ENCODE measurements at regions not wholly inside any gene's neighbourhood (a gene's known extent, or its start where the extent isn't known, plus 50 kb on each side); places are given as distances from the start of the nearest gene placed in this dataset.

- H3K4me2 ChIP-seq (ENCODE audit: control insufficient read depth, extremely low read depth, insufficient read depth, low read depth, low read length) = no peak overlapping the region
- no peaks in the 10 kb centered on the region for H3K79me2 ChIP-seq (ENCODE audit: control insufficient read depth, insufficient read depth, low read length)
- H3K4me3 ChIP-seq (ENCODE audit: control insufficient read depth in 2 of 3, extremely low read depth in 1 of 3, insufficient read depth in 2 of 3, low read depth in 1 of 3, low read length in 3 of 3) = no peak overlapping the region
- dilution Hi-C loops (cut with MboI; ENCODE audit: extremely low pct_ligation_motif_present, low sequenced_read_pairs) = no loop called here
- FAIRE-seq (no peak), DNase-seq (ENCODE audit: low read depth, low spot score) (no peak)
- H3K27ac ChIP-seq (ENCODE audit: control insufficient read depth, insufficient read depth, low read length) = no peak overlapping the region
- H3K9ac ChIP-seq (ENCODE audit: control insufficient read depth, extremely low read depth, insufficient read depth, low read length) = no peak overlapping the region
- no peak for TF ChIP-seq EZH2 (IDR thresholded peaks at IDR 0.05; ENCODE audit: low read length)
- TF ChIP-seq, protein P1, sequence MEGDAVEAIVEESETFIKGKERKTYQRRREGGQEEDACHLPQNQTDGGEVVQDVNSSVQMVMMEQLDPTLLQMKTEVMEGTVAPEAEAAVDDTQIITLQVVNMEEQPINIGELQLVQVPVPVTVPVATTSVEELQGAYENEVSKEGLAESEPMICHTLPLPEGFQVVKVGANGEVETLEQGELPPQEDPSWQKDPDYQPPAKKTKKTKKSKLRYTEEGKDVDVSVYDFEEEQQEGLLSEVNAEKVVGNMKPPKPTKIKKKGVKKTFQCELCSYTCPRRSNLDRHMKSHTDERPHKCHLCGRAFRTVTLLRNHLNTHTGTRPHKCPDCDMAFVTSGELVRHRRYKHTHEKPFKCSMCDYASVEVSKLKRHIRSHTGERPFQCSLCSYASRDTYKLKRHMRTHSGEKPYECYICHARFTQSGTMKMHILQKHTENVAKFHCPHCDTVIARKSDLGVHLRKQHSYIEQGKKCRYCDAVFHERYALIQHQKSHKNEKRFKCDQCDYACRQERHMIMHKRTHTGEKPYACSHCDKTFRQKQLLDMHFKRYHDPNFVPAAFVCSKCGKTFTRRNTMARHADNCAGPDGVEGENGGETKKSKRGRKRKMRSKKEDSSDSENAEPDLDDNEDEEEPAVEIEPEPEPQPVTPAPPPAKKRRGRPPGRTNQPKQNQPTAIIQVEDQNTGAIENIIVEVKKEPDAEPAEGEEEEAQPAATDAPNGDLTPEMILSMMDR (optimal IDR thresholded peaks at IDR 0.05 in 1 of 3, IDR thresholded peaks at IDR 0.05 in 1 of 3, conservative IDR thresholded peaks at IDR 0.05 in 1 of 3; ENCODE audit: extremely low read depth in 1 of 3, insufficient read depth in 2 of 3, low read length in 3 of 3) = no peak
- H3K9me1 ChIP-seq (ENCODE audit: control insufficient read depth, extremely low read depth, insufficient read depth, low read length) = no peaks in the 10 kb centered on the region
- H3K36me3 ChIP-seq (ENCODE audit: control insufficient read depth in 2 of 2, extremely low read depth in 1 of 2, insufficient read depth in 2 of 2, low read length in 2 of 2) = no peaks in the 10 kb centered on the region
- no peaks in the 10 kb centered on the region for H3K27me3 ChIP-seq (ENCODE audit: control insufficient read depth, extremely low read depth, insufficient read depth, low read length)
- H4K20me1 ChIP-seq (ENCODE audit: control insufficient read depth, extremely low read depth, insufficient read depth, low read length) = no peaks in the 10 kb centered on the region
- H3K4me1 ChIP-seq (ENCODE audit: control insufficient read depth, extremely low read depth, insufficient read depth, low read length) = no peaks in the 10 kb centered on the region
- no peak overlapping the region for H2AFZ ChIP-seq (ENCODE audit: control insufficient read depth, low read length)
- no peaks in the 10 kb centered on the region for H3K9me3 ChIP-seq (ENCODE audit: control insufficient read depth, low read depth, low read length)
These were observed 261.8 kb upstream of the MYOCD start for GRCh38 chr17:12403881-12404398.

GRCh38 chr17:12406623-12407215, 259.0 kb upstream of the MYOCD start:
- Histone ChIP-seq H3K9me3 (ENCODE audit: control insufficient read depth, low read depth, low read length) (no peaks in the 10 kb centered on the region), H2AFZ (ENCODE audit: control insufficient read depth, low read length) (no peak overlapping the region), H3K36me3 (ENCODE audit: control insufficient read depth in 2 of 2, extremely low read depth in 1 of 2, insufficient read depth in 2 of 2, low read length in 2 of 2) (no peaks in the 10 kb centered on the region), H3K79me2 (ENCODE audit: control insufficient read depth, insufficient read depth, low read length) (no peaks in the 10 kb centered on the region), H3K4me1 (ENCODE audit: control insufficient read depth, extremely low read depth, insufficient read depth, low read length) (no peaks in the 10 kb centered on the region), H3K9me1 (ENCODE audit: control insufficient read depth, extremely low read depth, insufficient read depth, low read length) (no peaks in the 10 kb centered on the region), H3K4me3 (ENCODE audit: control insufficient read depth in 2 of 3, extremely low read depth in 1 of 3, insufficient read depth in 2 of 3, low read depth in 1 of 3, low read length in 3 of 3) (no peak overlapping the region), H4K20me1 (ENCODE audit: control insufficient read depth, extremely low read depth, insufficient read depth, low read length) (no peaks in the 10 kb centered on the region), H3K9ac (ENCODE audit: control insufficient read depth, extremely low read depth, insufficient read depth, low read length) (no peak overlapping the region), H3K27ac (ENCODE audit: control insufficient read depth, insufficient read depth, low read length) (no peak overlapping the region), H3K27me3 (ENCODE audit: control insufficient read depth, extremely low read depth, insufficient read depth, low read length) (no peaks in the 10 kb centered on the region), H3K4me2 (ENCODE audit: control insufficient read depth, extremely low read depth, insufficient read depth, low read depth, low read length) (no peak overlapping the region)
- no peak for DNase-seq (ENCODE audit: low read depth, low spot score)
- dilution Hi-C loops (cut with MboI; ENCODE audit: extremely low pct_ligation_motif_present, low sequenced_read_pairs) = no loop called here
- no peak for FAIRE-seq
- no peak for TF ChIP-seq EZH2 (IDR thresholded peaks at IDR 0.05; ENCODE audit: low read length)
- TF ChIP-seq, protein P1 (optimal IDR thresholded peaks at IDR 0.05 in 1 of 3, IDR thresholded peaks at IDR 0.05 in 1 of 3, conservative IDR thresholded peaks at IDR 0.05 in 1 of 3; ENCODE audit: extremely low read depth in 1 of 3, insufficient read depth in 2 of 3, low read length in 3 of 3) = no peak
